Immature natural killer cell (primary cell): ENCODE measurements at regions not wholly inside any gene's neighbourhood (a gene's known extent, or its start where the extent isn't known, plus 50 kb on each side); places are given as distances from the start of the nearest gene placed in this dataset.
"Not testable (repeated sequence)": the region's sequence is repeated elsewhere in the genome, so short reads cannot be mapped to it uniquely, and the experiment has no call there.

Source experiments
- DNase-seq, 3 donors: peaks; one replicate each; pipeline ENCODE4 v3.0.0; 2022; ENCODE audit warnings: mixed read lengths in 1 of 3
- H3K27ac Mint-ChIP-seq, 6 donors: one replicate each; pipeline ENCODE4 v1.8.0; 2020; ENCODE audit warnings: mixed read lengths in 6 of 6, mild to moderate bottlenecking in 5 of 6, inconsistent platforms in 4 of 6, moderate library complexity in 3 of 6
- H3K27me3 Mint-ChIP-seq, 3 donors: one replicate each; pipeline ENCODE4 v1.8.0; 2020 to 2021; ENCODE audit warnings: low read depth in 3 of 3, mild to moderate bottlenecking in 3 of 3, mixed read lengths in 3 of 3, moderate library complexity in 3 of 3, inconsistent platforms in 1 of 3
- H3K36me3 Mint-ChIP-seq, 3 donors: one replicate each; pipeline ENCODE4 v1.8.0; 2020; ENCODE audit warnings: mixed read lengths in 3 of 3, inconsistent platforms in 2 of 3, mild to moderate bottlenecking in 2 of 3
- H3K4me1 Mint-ChIP-seq, 2 donors: one replicate each; pipeline ENCODE4 v1.8.0; 2020; ENCODE audit warnings: inconsistent platforms in 2 of 2, mild to moderate bottlenecking in 2 of 2, mixed read lengths in 2 of 2, moderate library complexity in 1 of 2
- H3K4me3 Mint-ChIP-seq, 5 donors: one replicate each; pipeline ENCODE4 v1.8.0; 2020; ENCODE audit warnings: mild to moderate bottlenecking in 5 of 5, mixed read lengths in 5 of 5, inconsistent platforms in 3 of 5, moderate library complexity in 3 of 5
- H3K9me3 Mint-ChIP-seq, 6 donors: one replicate each; pipeline ENCODE4 v1.8.0; 2020; ENCODE audit warnings: mild to moderate bottlenecking in 6 of 6, mixed read lengths in 6 of 6, inconsistent platforms in 4 of 6, moderate library complexity in 3 of 6

DNA sequence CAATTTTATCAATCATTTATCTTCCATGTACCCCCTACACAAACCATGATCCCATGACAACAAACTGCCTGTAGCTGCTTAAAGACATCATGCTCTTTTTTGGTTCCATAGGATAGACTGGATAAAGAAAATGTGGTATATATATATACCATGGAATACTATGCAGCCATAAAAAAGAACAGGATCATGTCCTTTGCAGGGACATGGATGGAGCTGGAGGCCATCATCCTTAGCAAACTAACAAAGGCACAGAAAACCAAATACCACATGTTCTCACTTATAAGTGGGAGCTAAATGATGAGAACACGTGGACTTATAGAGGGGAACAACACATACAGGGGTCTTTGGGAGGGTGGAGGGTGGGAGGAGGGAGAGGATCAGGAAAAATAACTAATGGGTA is 577.2 kb downstream of the KCNJ2 start:
- H3K9me3 Mint-ChIP-seq, result peaks cover 3 to 25% (median 7%) of the 10 kb centered on the region in 6 donors
- not testable (repeated sequence) for H3K4me1 Mint-ChIP-seq, H3K27me3 Mint-ChIP-seq, H3K27ac Mint-ChIP-seq, H3K4me3 Mint-ChIP-seq, DNase-seq, H3K36me3 Mint-ChIP-seq

DNA sequence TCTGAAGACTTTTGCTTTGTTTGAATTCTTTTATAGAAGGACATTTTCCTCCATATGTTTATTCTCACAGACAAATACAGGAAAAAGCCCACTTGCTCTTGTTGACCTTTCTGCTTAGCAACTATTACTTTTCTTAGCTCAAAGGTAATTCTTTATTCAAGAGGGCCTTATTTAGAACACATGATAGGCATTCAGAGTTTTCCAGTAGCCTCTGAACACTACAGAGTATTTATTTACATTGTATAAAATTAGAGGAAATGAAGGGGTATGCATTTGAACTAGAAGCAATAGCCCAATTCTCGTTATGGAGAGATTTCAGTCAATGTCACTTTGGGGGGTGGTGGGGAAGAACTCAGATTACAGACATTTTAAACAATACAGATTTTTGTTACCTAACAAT is 581.7 kb downstream of the KCNJ2 start:
- no peak for DNase-seq
- H3K4me3 Mint-ChIP-seq, result no peak overlapping the region
- no peaks in the 10 kb centered on the region for H3K27me3 Mint-ChIP-seq
- H3K9me3 Mint-ChIP-seq, result peaks cover 0 to 18% (median 5%) of the 10 kb centered on the region in 6 donors
- no peaks in the 10 kb centered on the region for H3K36me3 Mint-ChIP-seq
- no peak overlapping the region for H3K27ac Mint-ChIP-seq
- no peaks in the 10 kb centered on the region for H3K4me1 Mint-ChIP-seq

GRCh38 chr17:70752461-70752860 is 583.1 kb downstream of the KCNJ2 start:
- H3K4me1 Mint-ChIP-seq, H3K36me3 Mint-ChIP-seq, H3K4me3 Mint-ChIP-seq, DNase-seq, H3K27ac Mint-ChIP-seq, H3K27me3 Mint-ChIP-seq: not testable (repeated sequence)
- H3K9me3 Mint-ChIP-seq, result peaks cover 0 to 11% (median 3%) of the 10 kb centered on the region in 6 donors

- H3K27ac Mint-ChIP-seq, result no peak overlapping the region
- H3K9me3 Mint-ChIP-seq, result peaks cover 0 to 10% (median 3%) of the 10 kb centered on the region in 6 donors
- H3K4me1 Mint-ChIP-seq, result no peaks in the 10 kb centered on the region
- H3K27me3 Mint-ChIP-seq, result no peaks in the 10 kb centered on the region
- no peaks in the 10 kb centered on the region for H3K36me3 Mint-ChIP-seq
- no peak for DNase-seq
- H3K4me3 Mint-ChIP-seq, result no peak overlapping the region
These were observed 583.7 kb downstream of the KCNJ2 start for GRCh38 chr17:70752966-70753467.

DNA sequence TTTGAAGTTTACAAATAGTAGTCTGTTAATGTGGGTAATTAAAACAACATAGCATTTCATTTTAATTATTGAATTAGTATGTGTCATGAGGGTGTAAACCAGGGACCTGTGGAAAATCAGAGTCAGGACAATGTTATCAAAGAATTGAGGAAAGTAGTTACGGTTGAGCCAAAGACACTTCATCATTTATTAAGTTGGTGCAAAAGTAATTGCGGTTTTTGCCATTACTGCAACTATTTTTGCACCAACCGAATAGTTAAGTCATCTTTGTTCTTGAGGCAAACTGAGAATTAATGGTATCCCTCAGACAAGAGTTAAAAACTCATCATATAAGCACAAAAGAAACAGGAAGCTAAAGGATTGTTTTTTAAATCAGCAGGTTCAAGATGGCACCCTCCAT is 593.7 kb downstream of the KCNJ2 start:
- H3K4me3 Mint-ChIP-seq, result no peak overlapping the region
- H3K27me3 Mint-ChIP-seq, result no peaks in the 10 kb centered on the region
- H3K27ac Mint-ChIP-seq, result no peak overlapping the region
- no peak for DNase-seq
- H3K9me3 Mint-ChIP-seq, result peaks cover 0 to 12% (median 4%) of the 10 kb centered on the region in 6 donors
- H3K36me3 Mint-ChIP-seq, result no peaks in the 10 kb centered on the region
- no peaks in the 10 kb centered on the region for H3K4me1 Mint-ChIP-seq

DNA sequence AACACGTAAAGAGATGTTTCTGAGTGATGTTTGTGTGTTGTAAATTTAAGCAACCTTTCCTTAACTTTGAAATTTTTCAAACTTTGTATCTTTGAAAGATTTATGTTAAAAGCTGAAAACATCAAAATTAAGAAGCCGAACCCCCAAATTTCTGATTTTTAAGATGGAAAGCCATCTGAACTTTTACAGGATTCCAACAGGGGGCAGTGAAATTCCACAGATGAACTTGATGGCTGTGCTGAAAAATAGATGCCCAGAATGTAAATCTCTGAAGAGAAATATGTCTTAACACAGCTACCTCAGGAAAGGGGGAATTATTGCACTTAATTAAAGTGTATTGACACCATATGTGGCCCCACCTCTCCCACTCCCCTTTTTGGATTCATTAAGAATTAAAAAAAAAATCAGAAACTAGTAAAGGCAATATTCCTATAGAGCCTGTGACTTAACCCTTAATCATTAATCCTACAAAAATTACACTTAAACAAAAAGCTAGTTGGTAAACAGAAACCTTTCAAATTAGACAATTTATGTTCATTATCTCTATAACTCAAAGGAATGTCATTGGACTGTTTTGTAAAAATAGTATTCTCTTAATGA is 597.9 kb downstream of the KCNJ2 start:
- no peak for DNase-seq
- H3K4me3 Mint-ChIP-seq, result no peak overlapping the region
- H3K9me3 Mint-ChIP-seq, result peaks cover 0 to 11% (median 0%) of the 10 kb centered on the region in 6 donors

GRCh38 chr17:70769956-70770355 is 600.6 kb downstream of the KCNJ2 start:
- Mint-ChIP-seq H3K4me1 (no peaks in the 10 kb centered on the region), H3K27me3 (no peaks in the 10 kb centered on the region), H3K9me3 (peaks cover 0 to 3% (median 0%) of the 10 kb centered on the region in 6 donors), H3K36me3 (no peaks in the 10 kb centered on the region), H3K4me3 (no peak overlapping the region), H3K27ac (no peak overlapping the region)
- DNase-seq, result no peak

More for the DNA sequence above, 597.9 kb downstream of the KCNJ2 start:
- Mint-ChIP-seq H3K27ac (no peak overlapping the region), H3K36me3 (no peaks in the 10 kb centered on the region), H3K4me1 (no peaks in the 10 kb centered on the region), H3K27me3 (no peaks in the 10 kb centered on the region)

GRCh38 chr17:70771804-70772386 is 602.6 kb downstream of the KCNJ2 start:
- Mint-ChIP-seq H3K4me3 (no peak overlapping the region), H3K27ac (no peak overlapping the region), H3K4me1 (no peaks in the 10 kb centered on the region), H3K27me3 (no peaks in the 10 kb centered on the region), H3K9me3 (peaks cover 0 to 5% (median 0%) of the 10 kb centered on the region in 6 donors), H3K36me3 (no peaks in the 10 kb centered on the region)
- DNase-seq, result no peak

DNA sequence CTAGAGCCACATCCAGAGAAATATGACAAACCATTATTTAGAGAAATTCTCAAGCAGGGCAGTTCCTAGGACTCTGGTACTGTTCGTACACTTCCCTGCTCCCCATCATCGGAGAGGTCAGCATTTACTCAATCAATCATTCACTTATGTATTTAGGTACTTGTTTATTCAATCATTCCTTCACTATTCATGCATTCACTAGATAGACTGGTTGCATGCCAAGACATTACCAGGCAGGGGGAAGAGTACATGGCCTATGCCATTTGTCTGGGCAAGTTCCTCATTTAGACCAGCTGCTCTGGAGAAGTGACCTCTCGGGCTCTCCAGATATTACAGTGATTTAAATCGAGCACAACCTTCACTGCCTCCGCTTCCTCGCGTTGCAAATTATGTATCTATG is 603.4 kb downstream of the KCNJ2 start:
- no peaks in the 10 kb centered on the region for H3K27me3 Mint-ChIP-seq
- no peaks in the 10 kb centered on the region for H3K36me3 Mint-ChIP-seq
- no peak overlapping the region for H3K4me3 Mint-ChIP-seq
- no peaks in the 10 kb centered on the region for H3K4me1 Mint-ChIP-seq
- DNase-seq, result no peak
- H3K27ac Mint-ChIP-seq, result no peak overlapping the region
- H3K9me3 Mint-ChIP-seq, result peaks cover 0 to 9% (median 0%) of the 10 kb centered on the region in 6 donors

DNA sequence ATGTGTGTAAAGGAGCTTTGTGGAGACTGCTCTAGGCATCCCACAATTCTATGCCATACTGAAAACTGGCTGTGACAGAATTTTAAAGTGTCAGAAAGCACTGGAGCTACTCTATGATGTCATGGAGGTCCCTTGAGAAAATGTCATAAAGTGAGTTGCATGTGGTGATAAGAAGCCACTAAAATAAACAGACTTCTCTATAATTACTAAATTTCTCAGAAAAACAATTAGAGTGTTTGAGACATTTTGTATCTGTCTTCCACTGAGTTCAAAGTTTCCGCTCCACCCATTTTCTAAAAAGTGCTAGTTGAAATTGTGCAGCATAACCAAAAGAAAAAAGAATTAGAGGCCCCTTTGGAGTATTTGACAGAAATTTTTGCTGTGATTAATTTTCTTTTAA is 603.9 kb downstream of the KCNJ2 start:
- no peaks in the 10 kb centered on the region for H3K27me3 Mint-ChIP-seq
- no peak overlapping the region for H3K4me3 Mint-ChIP-seq
- H3K9me3 Mint-ChIP-seq, result peaks cover 0 to 9% (median 0%) of the 10 kb centered on the region in 6 donors
- H3K4me1 Mint-ChIP-seq, result no peaks in the 10 kb centered on the region
- no peaks in the 10 kb centered on the region for H3K36me3 Mint-ChIP-seq
- no peak overlapping the region for H3K27ac Mint-ChIP-seq
- DNase-seq, result no peak

- Mint-ChIP-seq H3K36me3 (no peaks in the 10 kb centered on the region), H3K4me3 (no peak overlapping the region), H3K9me3 (peaks cover 0 to 9% (median 0%) of the 10 kb centered on the region in 6 donors), H3K4me1 (no peaks in the 10 kb centered on the region), H3K27ac (no peak overlapping the region), H3K27me3 (no peaks in the 10 kb centered on the region)
- no peak for DNase-seq
These were observed 605.2 kb downstream of the KCNJ2 start for GRCh38 chr17:70774339-70775117.

DNA sequence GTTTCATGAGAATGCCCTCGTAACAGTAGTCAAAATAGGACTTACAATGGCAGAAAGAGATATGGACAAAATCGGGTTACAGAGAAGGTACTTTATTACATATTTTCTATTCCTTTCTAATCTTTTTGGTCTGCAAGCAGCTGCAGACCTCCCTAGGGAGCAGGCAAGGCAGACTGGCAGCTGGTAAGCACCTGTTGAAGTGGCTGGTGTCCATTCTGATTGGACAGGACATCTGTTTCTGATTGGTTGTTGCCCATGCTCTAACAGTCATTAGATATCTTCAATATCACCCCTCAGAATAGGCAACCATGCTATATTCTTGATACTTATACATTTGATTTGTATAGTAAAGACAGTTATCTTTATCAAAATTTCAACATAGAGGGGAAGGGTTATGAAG is 606.3 kb downstream of the KCNJ2 start:
- no peak overlapping the region for H3K4me3 Mint-ChIP-seq
- H3K4me1 Mint-ChIP-seq, result no peaks in the 10 kb centered on the region
- peaks cover 0 to 7% (median 1%) of the 10 kb centered on the region in 6 donors for H3K9me3 Mint-ChIP-seq
- no peaks in the 10 kb centered on the region for H3K36me3 Mint-ChIP-seq
- peaks cover 0 to 3% (median 0%) of the 10 kb centered on the region in 3 donors for H3K27me3 Mint-ChIP-seq
- no peak overlapping the region for H3K27ac Mint-ChIP-seq
- DNase-seq, result no peak

GRCh38 chr17:70776441-70776840 is 607.1 kb downstream of the KCNJ2 start:
- H3K36me3 Mint-ChIP-seq, result no peaks in the 10 kb centered on the region
- H3K27me3 Mint-ChIP-seq, result peaks cover 0 to 3% (median 0%) of the 10 kb centered on the region in 3 donors
- H3K9me3 Mint-ChIP-seq, result peaks cover 0 to 7% (median 1%) of the 10 kb centered on the region in 6 donors
- DNase-seq, result no peak
- no peak overlapping the region for H3K4me3 Mint-ChIP-seq
- H3K27ac Mint-ChIP-seq, result no peak overlapping the region
- H3K4me1 Mint-ChIP-seq, result no peaks in the 10 kb centered on the region

DNA sequence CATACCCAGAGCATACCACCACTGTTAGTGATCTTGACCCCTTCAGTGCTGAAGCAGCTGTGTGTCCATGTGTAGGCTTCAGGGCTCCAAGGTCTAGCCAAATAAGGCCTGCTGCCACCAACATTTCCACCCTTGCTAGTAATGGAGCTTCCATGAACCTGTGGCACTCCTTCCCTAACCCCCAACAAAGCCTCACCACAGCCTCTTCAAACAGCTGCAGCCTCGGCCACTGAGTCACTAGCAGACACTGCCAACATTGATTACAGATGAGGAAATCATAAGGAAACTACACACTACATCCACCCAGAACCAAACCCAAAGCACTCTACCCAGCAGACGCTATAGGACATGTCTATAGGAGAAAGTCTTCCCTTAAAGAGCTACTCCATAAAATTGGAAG is 610.7 kb downstream of the KCNJ2 start:
- no peak for DNase-seq
- Mint-ChIP-seq H3K4me3 (no peak overlapping the region), H3K27me3 (peaks cover 0 to 3% (median 0%) of the 10 kb centered on the region in 3 donors), H3K4me1 (no peaks in the 10 kb centered on the region), H3K36me3 (no peaks in the 10 kb centered on the region), H3K9me3 (peaks cover 0 to 7% (median 2%) of the 10 kb centered on the region in 6 donors), H3K27ac (no peak overlapping the region)
